ENCODE measurements at regions not wholly inside any gene's neighbourhood (a gene's known extent, or its start where the extent isn't known, plus 50 kb on each side); places are given as distances from the start of the nearest gene placed in this dataset.

- TF ChIP-seq ZBTB21 (CRISPR knock-in tag; IDR thresholded peaks at IDR 0.05; ENCODE audit: borderline replicate concordance) (no peak), SMAD3 (CRISPR knock-in tag; IDR thresholded peaks at IDR 0.05; ENCODE audit: borderline replicate concordance) (no peak), NR1H2 (CRISPR knock-in tag; IDR thresholded peaks at IDR 0.05) (no peak), CREB1 (CRISPR knock-in tag; IDR thresholded peaks at IDR 0.05) (no peak), ZNF263 (CRISPR knock-in tag; IDR thresholded peaks at IDR 0.05; ENCODE audit: low read depth) (no peak), ZNF671 (CRISPR knock-in tag; IDR thresholded peaks at IDR 0.05) (no peak)
These were observed 221.5 kb upstream of the DAAM1 start (continued) for GRCh38 chr14:58966997-58967396.

GRCh38 chr14:58969951-58970751 lies 218.3 kb upstream of the DAAM1 start:
- peak overlapping the region; percentile 89 for H3K27ac Mint-ChIP-seq
- H3K9me3 Mint-ChIP-seq, result peaks cover 6% of the 10 kb centered on the region
- no peaks in the 10 kb centered on the region for H3K36me3 Mint-ChIP-seq
- H3K4me1 Mint-ChIP-seq, result no peaks in the 10 kb centered on the region
- no peak overlapping the region for H3K4me3 Mint-ChIP-seq
- POLR2A ChIA-PET, result no interaction called here
- ATAC-seq (peak; percentile 84), DNase-seq (ENCODE audit: low spot score) (peak; percentile 22)
- CTCF ChIA-PET, result interaction anchor here (0.9 to 1.6 kb wide), 7 partner anchors 13 to 469 kb away, joined by 3 to 5 read pairs (median 4); no protein-coding TSS in a partner anchor
- TF ChIP-seq ZNF423 (CRISPR knock-in tag; IDR thresholded peaks at IDR 0.05) (peak; percentile 14; the same call in 1 of the 2 replicates), CREM (CRISPR knock-in tag; IDR thresholded peaks at IDR 0.05) (no peak)
- H3K27me3 Mint-ChIP-seq (ENCODE audit: low read depth), result no peaks in the 10 kb centered on the region; the same call in 1 of the 2 replicates

GRCh38 chr14:58972233-58973017 lies 216.0 kb upstream of the DAAM1 start:
- TF ChIP-seq ZNF416 (CRISPR knock-in tag; IDR thresholded peaks at IDR 0.05), result no peak
- no peak for TF ChIP-seq TCF7 (CRISPR knock-in tag; IDR thresholded peaks at IDR 0.05; ENCODE audit: low read depth)
- no peak for TF ChIP-seq HMGXB4 (CRISPR knock-in tag; IDR thresholded peaks at IDR 0.05)
- no peak for TF ChIP-seq E2F1 (CRISPR knock-in tag; IDR thresholded peaks at IDR 0.05)
- no peak for TF ChIP-seq TP53 (CRISPR knock-in tag; IDR thresholded peaks at IDR 0.05)
- no peak for TF ChIP-seq ZBTB43 (CRISPR knock-in tag; IDR thresholded peaks at IDR 0.05)
- TF ChIP-seq NR1H2 (CRISPR knock-in tag; IDR thresholded peaks at IDR 0.05), result no peak
- no peak for TF ChIP-seq TEAD4 (CRISPR knock-in tag; IDR thresholded peaks at IDR 0.05)
- ChIA-PET POLR2A (no interaction called here), CTCF (no interaction called here)
- H3K27ac Mint-ChIP-seq, result no peak overlapping the region
- H3K4me1 Mint-ChIP-seq, result no peaks in the 10 kb centered on the region
- peak; percentile 12 for DNase-seq (ENCODE audit: low spot score)
- no peak; the same call in 1 of the 2 replicates for ATAC-seq
- peaks cover 6% of the 10 kb centered on the region for H3K9me3 Mint-ChIP-seq
- H3K36me3 Mint-ChIP-seq, result no peaks in the 10 kb centered on the region
- no peaks in the 10 kb centered on the region; the same call in 1 of the 2 replicates for H3K27me3 Mint-ChIP-seq (ENCODE audit: low read depth)
- H3K4me3 Mint-ChIP-seq, result no peak overlapping the region

- CTCF ChIA-PET, result no interaction called here
- peaks cover 7% of the 10 kb centered on the region for H3K9me3 Mint-ChIP-seq
- TF ChIP-seq FOXP1 (CRISPR knock-in tag; IDR thresholded peaks at IDR 0.05; ENCODE audit: borderline replicate concordance), result no peak
- no peak for TF ChIP-seq SMAD3 (CRISPR knock-in tag; IDR thresholded peaks at IDR 0.05; ENCODE audit: borderline replicate concordance)
- no peak for TF ChIP-seq GABPB1 (CRISPR knock-in tag; IDR thresholded peaks at IDR 0.05)
- TF ChIP-seq TEAD4 (CRISPR knock-in tag; IDR thresholded peaks at IDR 0.05), result no peak
- TF ChIP-seq MLX (CRISPR knock-in tag; IDR thresholded peaks at IDR 0.05), result no peak
- no peak overlapping the region for H3K4me3 Mint-ChIP-seq
- ATAC-seq (no peak), DNase-seq (ENCODE audit: low spot score) (no peak)
- no peak overlapping the region for H3K27ac Mint-ChIP-seq
- H3K27me3 Mint-ChIP-seq (ENCODE audit: low read depth), result no peaks in the 10 kb centered on the region
- POLR2A ChIA-PET, result no interaction called here
- H3K4me1 Mint-ChIP-seq, result peaks cover 6% of the 10 kb centered on the region
- no peaks in the 10 kb centered on the region for H3K36me3 Mint-ChIP-seq
These were observed 211.1 kb upstream of the DAAM1 start for GRCh38 chr14:58977366-58977765.
